ENCODE measurements at regions not wholly inside any gene's neighbourhood (a gene's known extent, or its start where the extent isn't known, plus 50 kb on each side); places are given as distances from the start of the nearest gene placed in this dataset.

DNA sequence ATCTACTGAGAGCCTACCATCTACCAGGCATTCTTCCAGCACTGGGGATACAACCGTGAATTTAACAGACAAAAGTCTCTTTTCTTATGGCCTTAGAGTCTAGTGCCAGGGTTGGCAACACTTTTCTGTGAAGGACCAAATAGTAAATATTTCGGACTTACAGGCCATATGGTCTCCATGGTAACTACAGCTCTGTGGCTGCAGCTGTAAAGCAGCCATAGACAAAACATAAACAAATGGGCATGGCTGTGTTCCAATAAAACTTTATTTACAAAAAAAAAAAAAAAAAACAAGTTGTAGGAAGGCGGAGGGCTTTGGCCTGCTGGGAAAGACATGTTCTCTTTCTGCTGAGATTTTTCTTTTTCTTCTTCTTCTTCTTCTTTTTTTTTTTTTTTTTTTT, 98.7 kb downstream of the ABCC12 start:
- DNase-seq (ENCODE audit: low spot score in 2 of 2, unreplicated experiment in 2 of 2), result no peak
- TF ChIP-seq, protein P1, sequence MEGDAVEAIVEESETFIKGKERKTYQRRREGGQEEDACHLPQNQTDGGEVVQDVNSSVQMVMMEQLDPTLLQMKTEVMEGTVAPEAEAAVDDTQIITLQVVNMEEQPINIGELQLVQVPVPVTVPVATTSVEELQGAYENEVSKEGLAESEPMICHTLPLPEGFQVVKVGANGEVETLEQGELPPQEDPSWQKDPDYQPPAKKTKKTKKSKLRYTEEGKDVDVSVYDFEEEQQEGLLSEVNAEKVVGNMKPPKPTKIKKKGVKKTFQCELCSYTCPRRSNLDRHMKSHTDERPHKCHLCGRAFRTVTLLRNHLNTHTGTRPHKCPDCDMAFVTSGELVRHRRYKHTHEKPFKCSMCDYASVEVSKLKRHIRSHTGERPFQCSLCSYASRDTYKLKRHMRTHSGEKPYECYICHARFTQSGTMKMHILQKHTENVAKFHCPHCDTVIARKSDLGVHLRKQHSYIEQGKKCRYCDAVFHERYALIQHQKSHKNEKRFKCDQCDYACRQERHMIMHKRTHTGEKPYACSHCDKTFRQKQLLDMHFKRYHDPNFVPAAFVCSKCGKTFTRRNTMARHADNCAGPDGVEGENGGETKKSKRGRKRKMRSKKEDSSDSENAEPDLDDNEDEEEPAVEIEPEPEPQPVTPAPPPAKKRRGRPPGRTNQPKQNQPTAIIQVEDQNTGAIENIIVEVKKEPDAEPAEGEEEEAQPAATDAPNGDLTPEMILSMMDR (IDR thresholded peaks at IDR 0.05; ENCODE audit: unreplicated experiment), result no peak
- Mint-ChIP-seq H3K4me3 (no peak overlapping the region), H3K27me3 (ENCODE audit: low read depth) (peaks cover 15% of the 10 kb centered on the region), H3K36me3 (no peaks in the 10 kb centered on the region), H3K4me1 (peaks cover 18% of the 10 kb centered on the region), H3K27ac (no peak overlapping the region), H3K9me3 (no peaks in the 10 kb centered on the region)

DNA sequence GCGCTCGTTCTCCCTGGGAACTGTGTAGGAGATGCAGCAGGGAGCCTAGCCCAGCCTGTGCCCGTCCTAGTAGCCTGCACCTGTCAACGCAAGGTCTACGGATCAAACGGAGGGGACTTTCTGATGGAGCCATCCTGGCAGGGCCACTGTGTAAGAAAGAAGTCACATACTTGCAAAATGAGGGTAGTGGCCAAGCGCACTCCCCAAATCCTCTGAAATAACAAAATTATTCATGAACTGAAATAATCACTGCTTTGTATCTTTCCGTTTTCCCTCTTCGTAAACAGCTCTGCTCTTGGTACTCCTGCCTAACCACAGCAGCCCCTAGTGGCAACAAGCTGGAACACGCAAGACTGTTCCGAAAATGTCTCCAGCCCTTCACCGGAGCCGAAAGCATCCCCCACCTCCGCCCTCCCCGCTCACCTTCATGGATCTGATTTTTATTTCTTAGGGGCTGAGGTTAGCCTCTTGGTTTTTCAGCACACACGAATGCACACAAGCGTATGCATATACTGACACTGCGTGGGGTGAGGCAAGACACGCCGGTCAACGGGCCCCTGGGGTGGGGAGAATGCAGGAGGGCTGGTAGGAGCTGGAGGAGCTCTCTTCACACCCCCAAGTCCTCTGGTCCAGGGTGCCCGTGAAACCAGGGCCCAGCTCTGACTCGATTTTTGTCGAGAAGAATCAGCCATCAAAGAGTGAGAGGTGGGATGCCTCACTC, 100.8 kb downstream of the ABCC12 start:
- Mint-ChIP-seq H3K4me1 (peaks cover 22% of the 10 kb centered on the region), H3K27me3 (ENCODE audit: low read depth) (peaks cover 13% of the 10 kb centered on the region), H3K27ac (no peak overlapping the region), H3K4me3 (no peak overlapping the region), H3K36me3 (no peaks in the 10 kb centered on the region), H3K9me3 (no peaks in the 10 kb centered on the region)
- TF ChIP-seq, protein P1 (IDR thresholded peaks at IDR 0.05; ENCODE audit: unreplicated experiment), result peak; percentile 70
- DNase-seq (ENCODE audit: low spot score in 2 of 2, unreplicated experiment in 2 of 2), result peak; percentile 34 to 47

DNA sequence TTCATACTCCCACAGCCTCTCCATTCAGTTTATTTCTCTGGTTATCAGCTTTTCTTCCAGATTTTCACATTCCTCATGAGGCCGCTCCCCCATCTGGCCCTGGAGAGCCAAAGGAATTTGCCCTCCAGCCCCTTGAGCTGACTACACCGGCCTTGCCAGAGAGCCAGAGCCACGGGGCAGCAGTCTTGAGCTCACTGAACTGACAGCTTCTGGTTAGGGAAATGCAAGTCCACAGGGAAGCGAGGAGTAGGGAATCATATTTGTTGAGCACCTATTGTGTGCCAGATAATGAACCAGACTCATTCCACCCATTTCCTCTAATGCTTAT, 102.4 kb downstream of the ABCC12 start:
- H3K27me3 Mint-ChIP-seq (ENCODE audit: low read depth), result peaks cover 19% of the 10 kb centered on the region
- no peaks in the 10 kb centered on the region for H3K9me3 Mint-ChIP-seq
- no peaks in the 10 kb centered on the region for H3K36me3 Mint-ChIP-seq
- DNase-seq (ENCODE audit: low spot score in 2 of 2, unreplicated experiment in 2 of 2), result peak in 1 of 2 experiments; percentile 53
- TF ChIP-seq, protein P1 (IDR thresholded peaks at IDR 0.05; ENCODE audit: unreplicated experiment), result no peak
- no peak overlapping the region for H3K4me3 Mint-ChIP-seq
- H3K4me1 Mint-ChIP-seq, result peaks cover 27% of the 10 kb centered on the region
- peak overlapping the region; percentile 28 for H3K27ac Mint-ChIP-seq

DNA sequence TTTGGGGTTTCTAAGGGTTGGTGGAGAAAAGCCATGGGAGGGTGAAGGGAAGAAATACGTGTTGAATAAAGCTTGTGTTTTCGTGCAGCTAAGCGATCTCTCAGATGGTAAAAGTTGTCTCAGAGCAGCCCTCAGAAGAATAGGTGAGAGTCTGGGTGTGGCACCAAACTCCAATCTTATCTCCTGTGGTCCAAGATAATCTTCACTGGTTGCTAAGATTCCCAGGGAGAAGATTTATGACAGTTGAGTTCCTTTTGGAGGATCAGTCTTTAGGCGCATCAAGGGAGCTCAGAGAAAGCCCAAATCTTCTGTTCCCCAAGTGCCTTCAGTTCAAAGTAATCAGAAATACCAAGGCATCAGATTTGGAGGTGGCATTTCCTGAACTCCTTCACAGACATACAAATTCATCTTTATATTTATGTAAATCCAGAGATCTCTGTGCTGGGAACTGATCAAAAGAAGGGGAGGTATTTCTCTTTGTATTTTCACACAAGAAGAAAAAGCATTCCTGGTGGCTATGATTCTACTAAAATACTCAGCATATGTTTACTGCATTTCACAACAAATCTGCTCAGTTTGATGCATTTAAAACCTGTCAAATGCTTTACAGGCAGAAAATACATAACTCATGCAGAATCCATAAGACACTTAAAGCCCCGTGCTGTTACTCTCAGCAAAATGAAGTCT, 102.9 kb downstream of the ABCC12 start:
- Mint-ChIP-seq H3K36me3 (no peaks in the 10 kb centered on the region), H3K4me1 (peaks cover 27% of the 10 kb centered on the region), H3K27ac (peak overlapping the region; percentile 28), H3K9me3 (no peaks in the 10 kb centered on the region), H3K27me3 (ENCODE audit: low read depth) (peaks cover 24% of the 10 kb centered on the region), H3K4me3 (no peak overlapping the region)
- no peak for DNase-seq (ENCODE audit: low spot score in 2 of 2, unreplicated experiment in 2 of 2)
- TF ChIP-seq, protein P1 (IDR thresholded peaks at IDR 0.05; ENCODE audit: unreplicated experiment), result no peak

DNA sequence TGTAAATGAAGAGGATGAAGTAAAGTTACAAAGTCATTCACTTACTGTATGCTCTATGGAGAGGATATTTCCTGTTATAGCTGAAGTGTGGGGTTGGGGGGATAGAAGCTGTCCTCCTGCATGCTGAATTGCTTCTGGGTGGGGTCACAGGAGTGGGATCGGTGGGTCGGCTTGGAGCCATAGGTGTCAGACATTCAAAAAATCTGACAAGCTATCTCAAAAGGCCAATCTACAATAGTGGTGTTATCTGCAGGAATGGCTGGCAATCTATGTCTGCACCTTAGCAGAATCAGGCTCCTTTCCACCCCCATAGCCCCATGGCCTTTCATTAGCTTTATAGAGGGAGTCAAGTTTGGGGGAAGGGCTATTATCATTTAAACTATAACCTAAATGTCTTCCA, 104.9 kb downstream of the ABCC12 start:
- Mint-ChIP-seq H3K4me3 (no peak overlapping the region), H3K36me3 (no peaks in the 10 kb centered on the region), H3K27me3 (ENCODE audit: low read depth) (peaks cover 26% of the 10 kb centered on the region), H3K27ac (no peak overlapping the region), H3K9me3 (no peaks in the 10 kb centered on the region), H3K4me1 (peaks cover 27% of the 10 kb centered on the region)
- no peak for DNase-seq (ENCODE audit: low spot score in 2 of 2, unreplicated experiment in 2 of 2)
- TF ChIP-seq, protein P1 (IDR thresholded peaks at IDR 0.05; ENCODE audit: unreplicated experiment), result no peak
